Uterus (tissue), 3 donors: ENCODE measurements at regions not wholly inside any gene's neighbourhood (a gene's known extent, or its start where the extent isn't known, plus 50 kb on each side); places are given as distances from the start of the nearest gene placed in this dataset.

Experiments
- DNase-seq, 2 donors: peaks; one replicate each; pipeline ENCODE4 v3.0.0-alpha.2; 2019 to 2020
- H3K27ac ChIP-seq, 2 donors: fragments of 200-600 bp; sonication (generic); 1 replicate in 1 of 2; 2 replicates in 1 of 2; pipeline ENCODE4 v1.5.1; 2016 to 2018
- H3K27me3 ChIP-seq, 2 donors: fragments of 200-600 bp; sonication (generic); one replicate each; pipeline ENCODE4 v1.5.1; 2018 to 2019; ENCODE audit warnings: control low read depth in 1 of 2
- H3K36me3 ChIP-seq, 2 donors: fragments of 200-600 bp; sonication (generic); one replicate each; pipeline ENCODE4 v1.5.1; 2019; ENCODE audit warnings: control low read depth in 1 of 2
- H3K4me1 ChIP-seq, 2 donors: fragments of 200-600 bp; sonication (generic); one replicate each; pipeline ENCODE4 v1.5.1; 2018 to 2019; ENCODE audit warnings: control low read depth in 1 of 2
- H3K4me3 ChIP-seq, 2 donors: fragments of 200-600 bp; sonication (generic); 1 replicate in 1 of 2; 2 replicates in 1 of 2; pipeline ENCODE4 v1.5.1; 2018 to 2019; ENCODE audit warnings: mild to moderate bottlenecking in 1 of 2
- H3K9me3 ChIP-seq, 2 donors: fragments of 200-600 bp; sonication (generic); one replicate each; pipeline ENCODE4 v1.5.1; 2019; ENCODE audit warnings: control low read depth in 1 of 2
- CTCF ChIP-seq, 4 experiments: fragments of 200-600 bp in 2 of 4; fragments of 450-650 bp in 2 of 4; sonication (generic) in 2 of 4; IDR thresholded peaks; one replicate each; pipeline ENCODE4 v1.5.1; 2016 to 2019; ENCODE audit warnings: antibody characterized with exemption in 4 of 4, mild to moderate bottlenecking in 2 of 4, moderate library complexity in 1 of 4
- POLR2A ChIP-seq, 2 donors: fragments of 450-650 bp; IDR thresholded peaks; one replicate each; pipeline ENCODE4 v1.6.1; 2016; ENCODE audit warnings: antibody characterized with exemption in 2 of 2, mild to moderate bottlenecking in 1 of 2, moderate library complexity in 1 of 2
- intact Hi-C: fragments of 100-400 bp; cut with DNase I; formaldehyde crosslinking; loops from one replicate; pipeline ENCODE4 v1.15.1; 2023; ENCODE audit warnings: low total_unique reads
- donor health status: DM: yes; HTN: yes; CAD: no.

GRCh38 chr5:164020116-164020515 lies 514.7 kb downstream of the MAT2B start:
- intact Hi-C loops, result no loop called here

GRCh38 chr5:164027738-164028137 lies 522.3 kb downstream of the MAT2B start:
- no peaks in the 10 kb centered on the region for H3K9me3 ChIP-seq
- H3K4me1 ChIP-seq, result no peaks in the 10 kb centered on the region
- TF ChIP-seq CTCF (IDR thresholded peaks at IDR 0.05) (no peak), POLR2A (IDR thresholded peaks at IDR 0.05) (no peak)
- H3K27ac ChIP-seq, result no peak overlapping the region
- no peak for DNase-seq
- intact Hi-C loops, result no loop called here
- peaks cover 0 to 4% of the 10 kb centered on the region in 2 donors for H3K27me3 ChIP-seq
- no peaks in the 10 kb centered on the region for H3K36me3 ChIP-seq
- no peak overlapping the region for H3K4me3 ChIP-seq

More at GRCh38 chr5:164020116-164020515, 514.7 kb downstream of the MAT2B start:
- H3K36me3 ChIP-seq, result no peaks in the 10 kb centered on the region
- H3K27ac ChIP-seq, result no peak overlapping the region
- no peak for TF ChIP-seq POLR2A (IDR thresholded peaks at IDR 0.05)
- TF ChIP-seq CTCF (IDR thresholded peaks at IDR 0.05), result no peak
- no peak overlapping the region for H3K4me3 ChIP-seq
- no peak for DNase-seq
- no peaks in the 10 kb centered on the region for H3K9me3 ChIP-seq
- no peaks in the 10 kb centered on the region for H3K4me1 ChIP-seq
- H3K27me3 ChIP-seq, result no peaks in the 10 kb centered on the region

- H3K9me3 ChIP-seq, result no peaks in the 10 kb centered on the region
- intact Hi-C loops, result no loop called here
- H3K27ac ChIP-seq, result no peak overlapping the region
- TF ChIP-seq CTCF (IDR thresholded peaks at IDR 0.05), result no peak
- TF ChIP-seq POLR2A (IDR thresholded peaks at IDR 0.05), result no peak
- no peaks in the 10 kb centered on the region for H3K27me3 ChIP-seq
- DNase-seq, result no peak
- H3K4me1 ChIP-seq, result no peaks in the 10 kb centered on the region
- H3K36me3 ChIP-seq, result no peaks in the 10 kb centered on the region
- H3K4me3 ChIP-seq, result no peak overlapping the region
These were observed 532.8 kb downstream of the MAT2B start for GRCh38 chr5:164038128-164038783.

GRCh38 chr5:164041105-164041504 lies 535.7 kb downstream of the MAT2B start:
- Histone ChIP-seq H3K27me3 (no peaks in the 10 kb centered on the region), H3K4me3 (no peak overlapping the region), H3K9me3 (no peaks in the 10 kb centered on the region), H3K4me1 (no peaks in the 10 kb centered on the region), H3K36me3 (no peaks in the 10 kb centered on the region), H3K27ac (no peak overlapping the region)
- no peak for DNase-seq
- TF ChIP-seq POLR2A (IDR thresholded peaks at IDR 0.05) (no peak), CTCF (IDR thresholded peaks at IDR 0.05) (no peak)
- intact Hi-C loops, result no loop called here

- no peak for DNase-seq
- intact Hi-C loops, result no loop called here
These were observed 543.0 kb downstream of the MAT2B start for GRCh38 chr5:164048359-164048926.

More at GRCh38 chr5:164048359-164048926, 543.0 kb downstream of the MAT2B start:
- no peak for TF ChIP-seq POLR2A (IDR thresholded peaks at IDR 0.05)
- peak in 1 of 4 experiments; percentile 3 for TF ChIP-seq CTCF (IDR thresholded peaks at IDR 0.05)
- Histone ChIP-seq H3K27ac (no peak overlapping the region), H3K36me3 (no peaks in the 10 kb centered on the region), H3K4me1 (no peaks in the 10 kb centered on the region), H3K27me3 (no peaks in the 10 kb centered on the region), H3K4me3 (no peak overlapping the region), H3K9me3 (no peaks in the 10 kb centered on the region)
